ENCODE measurements at regions not wholly inside any gene's neighbourhood (a gene's known extent, or its start where the extent isn't known, plus 50 kb on each side); places are given as distances from the start of the nearest gene placed in this dataset.
"Not testable (repeated sequence)": the region's sequence is repeated elsewhere in the genome, so short reads cannot be mapped to it uniquely, and the experiment has no call there.

GRCh38 chr14:95614349-95614748 lies 71.9 kb upstream of the TCL1B start:
- peak; percentile 21; the same call in 1 of the 2 replicates for TF ChIP-seq CTCF (IDR thresholded peaks at IDR 0.05; ENCODE audit: borderline replicate concordance, insufficient read depth, low read depth, low read length)
- H3K4me3 ChIP-seq (ENCODE audit: low read depth, low read length), result no peak overlapping the region

GRCh38 chr14:95616745-95617144 lies 69.5 kb upstream of the TCL1B start:
- TF ChIP-seq CTCF (IDR thresholded peaks at IDR 0.05; ENCODE audit: borderline replicate concordance, insufficient read depth, low read depth, low read length), result no peak

GRCh38 chr14:95619785-95620417 lies 66.3 kb upstream of the TCL1B start:
- H3K4me3 ChIP-seq (ENCODE audit: low read depth, low read length), result no peak overlapping the region
- no peak for TF ChIP-seq CTCF (IDR thresholded peaks at IDR 0.05; ENCODE audit: borderline replicate concordance, insufficient read depth, low read depth, low read length)

More at GRCh38 chr14:95616745-95617144, 69.5 kb upstream of the TCL1B start:
- no peak overlapping the region for H3K4me3 ChIP-seq (ENCODE audit: low read depth, low read length)

GRCh38 chr14:95620659-95621059 lies 65.6 kb upstream of the TCL1B start:
- no peak for TF ChIP-seq CTCF (IDR thresholded peaks at IDR 0.05; ENCODE audit: borderline replicate concordance, insufficient read depth, low read depth, low read length)
- no peak overlapping the region for H3K4me3 ChIP-seq (ENCODE audit: low read depth, low read length)

- H3K4me3 ChIP-seq (ENCODE audit: low read depth, low read length), result no peak overlapping the region
- no peak for TF ChIP-seq CTCF (IDR thresholded peaks at IDR 0.05; ENCODE audit: borderline replicate concordance, insufficient read depth, low read depth, low read length)
Measured at GRCh38 chr14:95623195-95623594, 63.0 kb upstream of the TCL1B start.

- H3K4me3 ChIP-seq (ENCODE audit: low read depth, low read length), result not testable (repeated sequence)
Measured at GRCh38 chr14:95625710-95626109, 60.5 kb upstream of the TCL1B start.

GRCh38 chr14:95635051-95635450 lies 51.2 kb upstream of the TCL1B start:
- H3K4me3 ChIP-seq (ENCODE audit: low read depth, low read length), result no peak overlapping the region
- no peak for TF ChIP-seq CTCF (IDR thresholded peaks at IDR 0.05; ENCODE audit: borderline replicate concordance, insufficient read depth, low read depth, low read length)

Measured in GM12875 (cell line).